PC-3 (cell line): ENCODE measurements at regions not wholly inside any gene's neighbourhood (a gene's known extent, or its start where the extent isn't known, plus 50 kb on each side); places are given as distances from the start of the nearest gene placed in this dataset.

Source experiments
- CTCF ChIP-seq: fragments of 300-600 bp; sonication (generic); conservative IDR thresholded peaks from 2 replicates; pipeline ENCODE4 v1.5.1; 2017; ENCODE audit warnings: antibody characterized with exemption, low read depth, mild to moderate bottlenecking, low read length
- EZH2phosphoT487 ChIP-seq: fragments of 300-600 bp; sonication (generic); IDR thresholded peaks from 2 replicates; pipeline ENCODE4 v1.6.1; 2018; ENCODE audit warnings: mild to moderate bottlenecking, antibody characterized with exemption, low read length, borderline replicate concordance

- TF ChIP-seq CTCF (no peak), EZH2phosphoT487 (no peak)
These were observed 244.4 kb upstream of the ARPP21 start for GRCh38 chr3:35394905-35395304.
